MM.1S (cell line): ENCODE measurements at regions not wholly inside any gene's neighbourhood (a gene's known extent, or its start where the extent isn't known, plus 50 kb on each side); places are given as distances from the start of the nearest gene placed in this dataset.

Experiments
- DNase-seq: peaks from one replicate; pipeline ENCODE4 v3.0.0-alpha.2; 2015
- H2AFZ ChIP-seq: fragments of 300-600 bp; sonication (generic); 2 replicates; pipeline ENCODE4 v1.6.0; 2016; ENCODE audit warnings: antibody characterized with exemption, low read length
- H3F3A ChIP-seq: fragments of 300-600 bp; sonication (generic); 2 replicates; pipeline ENCODE4 v1.6.1; 2016; ENCODE audit warnings: mild to moderate bottlenecking, antibody characterized with exemption, low read length, moderate library complexity, mixed read lengths; ENCODE audit not compliant: insufficient read depth
- H3K27ac ChIP-seq: fragments of 300-600 bp; sonication (generic); 2 replicates; pipeline ENCODE4 v1.5.1; 2016; ENCODE audit warnings: mild to moderate bottlenecking, low read length
- H3K27me3 ChIP-seq: fragments of 300-600 bp; sonication (generic); replicated peaks from 2 replicates; pipeline ENCODE4 v1.6.0; 2016; ENCODE audit warnings: low read length; ENCODE audit not compliant: insufficient read depth
- H3K36me3 ChIP-seq: fragments of 300-600 bp; sonication (generic); replicated peaks from 2 replicates; pipeline ENCODE4 v1.6.1; 2016; ENCODE audit warnings: mild to moderate bottlenecking, low read length, mixed read lengths; ENCODE audit not compliant: insufficient read depth
- H3K4me1 ChIP-seq: fragments of 300-600 bp; sonication (generic); 2 replicates; pipeline ENCODE4 v1.6.1; 2016; ENCODE audit warnings: low read length, mixed read lengths
- H3K4me2 ChIP-seq: fragments of 300-600 bp; sonication (generic); 2 replicates; pipeline ENCODE4 v1.6.0; 2016; ENCODE audit warnings: low read depth, low read length
- H3K4me3 ChIP-seq: fragments of 300-600 bp; sonication (generic); 2 replicates; pipeline ENCODE4 v1.5.1; 2016; ENCODE audit warnings: low read length, mixed read lengths
- H3K79me2 ChIP-seq: fragments of 300-600 bp; sonication (generic); 2 replicates; pipeline ENCODE4 v1.6.1; 2016; ENCODE audit warnings: mixed run types, low read length, mixed read lengths
- H3K9ac ChIP-seq: fragments of 300-600 bp; sonication (generic); 2 replicates; pipeline ENCODE4 v1.6.1; 2016; ENCODE audit warnings: low read length, mixed read lengths
- H3K9me2 ChIP-seq: fragments of 300-600 bp; sonication (generic); replicated peaks from 2 replicates; pipeline ENCODE4 v1.6.1; 2016; ENCODE audit warnings: mild to moderate bottlenecking, low read length, mixed read lengths; ENCODE audit not compliant: insufficient read depth
- H3K9me3 ChIP-seq: fragments of 300-600 bp; sonication (generic); replicated peaks from 2 replicates; pipeline ENCODE4 v1.6.1; 2016; ENCODE audit warnings: mild to moderate bottlenecking, low read length, mixed read lengths; ENCODE audit not compliant: insufficient read depth
- H4K20me1 ChIP-seq: fragments of 300-600 bp; sonication (generic); 2 replicates; pipeline ENCODE4 v1.6.1; 2016; ENCODE audit warnings: mild to moderate bottlenecking, low read length, moderate library complexity, mixed read lengths; ENCODE audit not compliant: insufficient read depth
- EZH2 ChIP-seq: fragments of 300-600 bp; sonication (generic); optimal IDR thresholded peaks from 2 replicates; pipeline ENCODE3; 2017; ENCODE audit warnings: low read depth, mild to moderate bottlenecking, antibody characterized with exemption, low read length, mixed read lengths
- EZH2phosphoT487 ChIP-seq: fragments of 300-600 bp; sonication (generic); IDR thresholded peaks from 2 replicates; pipeline ENCODE4 v1.6.1; 2018; ENCODE audit warnings: antibody characterized with exemption, low read length
- TF ChIP-seq, protein P1 (sequence below): fragments of 300-600 bp; sonication (generic); IDR thresholded peaks from 2 replicates; pipeline ENCODE4 v1.5.1; 2016; ENCODE audit warnings: antibody characterized with exemption, low read length, mixed read lengths

DNA sequence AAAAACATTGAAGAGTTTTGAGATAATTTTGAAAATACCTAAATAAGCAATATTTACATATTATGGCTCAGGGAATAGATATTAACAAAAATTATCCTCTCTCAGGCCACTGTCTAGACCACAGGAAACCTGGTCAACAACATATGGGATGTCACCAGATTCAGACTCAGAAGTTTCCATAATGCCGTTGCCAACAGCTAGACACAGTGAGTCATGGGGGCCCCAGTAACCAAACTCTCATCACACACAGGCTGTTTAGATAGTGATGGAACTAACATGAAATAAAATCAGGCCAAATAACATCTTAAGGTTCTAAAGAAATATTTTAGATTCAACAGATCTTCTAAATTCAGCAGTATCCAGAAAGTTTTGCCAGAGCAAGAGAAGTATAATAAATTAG lies 681.7 kb upstream of the ADAMTS5 start:
- TF ChIP-seq EZH2 (no peak), EZH2phosphoT487 (no peak)
- TF ChIP-seq, protein P1, sequence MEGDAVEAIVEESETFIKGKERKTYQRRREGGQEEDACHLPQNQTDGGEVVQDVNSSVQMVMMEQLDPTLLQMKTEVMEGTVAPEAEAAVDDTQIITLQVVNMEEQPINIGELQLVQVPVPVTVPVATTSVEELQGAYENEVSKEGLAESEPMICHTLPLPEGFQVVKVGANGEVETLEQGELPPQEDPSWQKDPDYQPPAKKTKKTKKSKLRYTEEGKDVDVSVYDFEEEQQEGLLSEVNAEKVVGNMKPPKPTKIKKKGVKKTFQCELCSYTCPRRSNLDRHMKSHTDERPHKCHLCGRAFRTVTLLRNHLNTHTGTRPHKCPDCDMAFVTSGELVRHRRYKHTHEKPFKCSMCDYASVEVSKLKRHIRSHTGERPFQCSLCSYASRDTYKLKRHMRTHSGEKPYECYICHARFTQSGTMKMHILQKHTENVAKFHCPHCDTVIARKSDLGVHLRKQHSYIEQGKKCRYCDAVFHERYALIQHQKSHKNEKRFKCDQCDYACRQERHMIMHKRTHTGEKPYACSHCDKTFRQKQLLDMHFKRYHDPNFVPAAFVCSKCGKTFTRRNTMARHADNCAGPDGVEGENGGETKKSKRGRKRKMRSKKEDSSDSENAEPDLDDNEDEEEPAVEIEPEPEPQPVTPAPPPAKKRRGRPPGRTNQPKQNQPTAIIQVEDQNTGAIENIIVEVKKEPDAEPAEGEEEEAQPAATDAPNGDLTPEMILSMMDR = no peak
- Histone ChIP-seq H3F3A (no peaks in the 10 kb centered on the region), H3K27ac (no peak overlapping the region), H3K9ac (no peak overlapping the region), H3K4me1 (no peaks in the 10 kb centered on the region), H3K4me2 (no peak overlapping the region), H4K20me1 (no peaks in the 10 kb centered on the region), H3K36me3 (no peaks in the 10 kb centered on the region), H3K4me3 (no peak overlapping the region), H3K9me2 (no peaks in the 10 kb centered on the region; the same call in 1 of the 2 replicates), H2AFZ (no peak overlapping the region), H3K79me2 (no peaks in the 10 kb centered on the region), H3K27me3 (no peaks in the 10 kb centered on the region), H3K9me3 (no peaks in the 10 kb centered on the region)
- DNase-seq = no peak

DNA sequence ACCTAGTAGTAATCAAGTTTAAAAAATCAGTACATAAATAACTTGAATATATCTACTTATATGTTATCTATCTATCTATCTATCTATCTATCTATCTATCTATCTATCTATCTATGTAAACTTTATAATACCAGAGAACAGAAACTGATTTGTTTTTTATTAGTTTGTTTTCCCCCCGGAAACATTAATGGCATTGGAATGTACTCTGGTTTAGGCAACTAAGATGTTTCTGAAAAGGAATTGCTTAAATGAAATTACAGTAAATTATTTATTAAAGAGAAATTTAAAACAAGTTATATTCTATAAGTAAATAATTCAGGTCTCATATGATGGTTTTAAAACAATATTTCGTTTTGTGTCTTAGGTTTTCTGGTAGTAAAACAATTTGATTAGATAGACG lies 681.0 kb upstream of the ADAMTS5 start:
- Histone ChIP-seq H3F3A (no peaks in the 10 kb centered on the region), H3K9me3 (no peaks in the 10 kb centered on the region), H3K9ac (no peak overlapping the region), H3K4me1 (no peaks in the 10 kb centered on the region), H4K20me1 (no peaks in the 10 kb centered on the region), H2AFZ (no peak overlapping the region), H3K27me3 (no peaks in the 10 kb centered on the region), H3K9me2 (no peaks in the 10 kb centered on the region; the same call in 1 of the 2 replicates), H3K79me2 (no peaks in the 10 kb centered on the region), H3K4me3 (no peak overlapping the region), H3K36me3 (no peaks in the 10 kb centered on the region), H3K27ac (no peak overlapping the region), H3K4me2 (no peak overlapping the region)
- TF ChIP-seq, protein P1 = no peak
- TF ChIP-seq EZH2phosphoT487 (no peak), EZH2 (no peak)
- DNase-seq = no peak

DNA sequence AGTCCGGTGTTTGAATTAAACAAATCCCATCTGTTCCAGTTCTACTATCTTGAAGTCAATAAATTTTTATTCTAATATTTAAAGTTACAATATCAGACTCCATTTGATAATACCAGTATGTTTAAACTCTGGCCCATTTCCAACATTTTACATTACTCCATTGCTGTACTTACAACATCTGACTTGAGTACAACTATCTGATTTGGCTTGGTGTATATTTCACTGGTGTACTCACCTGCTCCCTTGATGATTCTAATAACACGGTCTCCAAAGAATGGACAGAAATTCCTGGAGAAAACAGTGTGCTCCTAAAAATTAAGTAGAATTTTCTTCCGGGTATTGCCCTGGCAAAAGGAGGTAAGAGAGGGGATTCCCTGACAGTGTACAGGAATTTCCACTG lies 680.5 kb upstream of the ADAMTS5 start:
- Histone ChIP-seq H3K27ac (no peak overlapping the region), H3K36me3 (no peaks in the 10 kb centered on the region), H3K9me3 (no peaks in the 10 kb centered on the region), H3K4me1 (no peaks in the 10 kb centered on the region), H3K9me2 (no peaks in the 10 kb centered on the region; the same call in 1 of the 2 replicates), H4K20me1 (no peaks in the 10 kb centered on the region), H2AFZ (no peak overlapping the region), H3F3A (no peaks in the 10 kb centered on the region), H3K4me3 (no peak overlapping the region), H3K9ac (no peak overlapping the region), H3K4me2 (no peak overlapping the region), H3K27me3 (no peaks in the 10 kb centered on the region), H3K79me2 (no peaks in the 10 kb centered on the region)
- TF ChIP-seq EZH2phosphoT487 (no peak), EZH2 (no peak)
- TF ChIP-seq, protein P1 = no peak
- no peak for DNase-seq
